Progenitor cell of endocrine pancreas (in vitro differentiated cells): ENCODE measurements at regions not wholly inside any gene's neighbourhood (a gene's known extent, or its start where the extent isn't known, plus 50 kb on each side); places are given as distances from the start of the nearest gene placed in this dataset.

Source experiments
- DNase-seq: peaks from one replicate; pipeline ENCODE4 v3.0.0; 2021; ENCODE audit warnings: low spot score; ENCODE audit not compliant: unreplicated experiment
- H3K27ac Mint-ChIP-seq: 2 replicates; pipeline ENCODE4 v1.8.0; 2021; ENCODE audit warnings: mild to moderate bottlenecking, moderate library complexity, mixed read lengths
- H3K27me3 Mint-ChIP-seq: 2 replicates; pipeline ENCODE4 v1.8.0; 2021; ENCODE audit warnings: mixed read lengths
- H3K36me3 Mint-ChIP-seq: 2 replicates; pipeline ENCODE4 v1.8.0; 2022; ENCODE audit warnings: mixed read lengths; ENCODE audit not compliant: insufficient read depth
- H3K4me1 Mint-ChIP-seq: 2 replicates; pipeline ENCODE4 v1.8.0; 2021; ENCODE audit warnings: low read depth, mixed read lengths
- H3K4me3 Mint-ChIP-seq: 2 replicates; pipeline ENCODE4 v1.8.0; 2021; ENCODE audit warnings: low read depth, mild to moderate bottlenecking, moderate library complexity, mixed read lengths
- H3K9me3 Mint-ChIP-seq: 2 replicates; pipeline ENCODE4 v1.8.0; 2021; ENCODE audit warnings: low read depth, mixed read lengths
- CTCF ChIP-seq: fragments of 200-600 bp; sonication (generic); IDR thresholded peaks from one replicate; pipeline ENCODE4 v1.5.0; 2021; ENCODE audit warnings: antibody characterized with exemption, mild to moderate bottlenecking; ENCODE audit not compliant: unreplicated experiment

DNA sequence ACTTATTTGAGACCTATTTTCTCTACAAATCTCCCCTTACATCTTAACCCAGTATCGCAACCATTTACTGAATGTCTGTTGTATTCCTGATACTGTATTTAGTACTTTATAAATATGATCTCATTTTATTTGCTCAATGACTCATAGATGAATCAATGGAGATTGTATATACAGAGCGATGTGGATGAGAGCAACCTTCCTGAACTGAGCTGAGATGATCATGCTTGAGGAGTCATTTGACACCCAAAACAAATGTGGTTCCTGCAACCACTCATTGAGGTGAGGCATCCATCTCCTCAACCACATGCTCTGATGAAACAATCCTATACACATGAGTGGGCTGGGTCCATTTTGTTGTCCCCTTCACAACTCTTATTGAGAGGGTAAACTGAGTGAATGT is 250.0 kb downstream of the CDC14C start:
- no peaks in the 10 kb centered on the region for H3K36me3 Mint-ChIP-seq
- H3K4me3 Mint-ChIP-seq = no peak overlapping the region
- H3K27ac Mint-ChIP-seq = no peak overlapping the region
- no peaks in the 10 kb centered on the region for H3K9me3 Mint-ChIP-seq
- DNase-seq = no peak
- no peak for TF ChIP-seq CTCF
- H3K27me3 Mint-ChIP-seq = no peaks in the 10 kb centered on the region
- no peaks in the 10 kb centered on the region for H3K4me1 Mint-ChIP-seq

GRCh38 chr7:49187543-49188268 is 263.4 kb downstream of the CDC14C start:
- Mint-ChIP-seq H3K4me1 (no peaks in the 10 kb centered on the region), H3K4me3 (no peak overlapping the region), H3K36me3 (no peaks in the 10 kb centered on the region), H3K27ac (no peak overlapping the region), H3K27me3 (no peaks in the 10 kb centered on the region), H3K9me3 (peaks cover 6% of the 10 kb centered on the region)
- no peak for TF ChIP-seq CTCF
- no peak for DNase-seq

GRCh38 chr7:49228426-49229098 is 304.2 kb downstream of the CDC14C start:
- DNase-seq = no peak
- no peaks in the 10 kb centered on the region for H3K27me3 Mint-ChIP-seq
- H3K27ac Mint-ChIP-seq = no peak overlapping the region
- TF ChIP-seq CTCF = no peak
- no peaks in the 10 kb centered on the region for H3K9me3 Mint-ChIP-seq
- no peak overlapping the region for H3K4me3 Mint-ChIP-seq
- H3K4me1 Mint-ChIP-seq = no peaks in the 10 kb centered on the region
- H3K36me3 Mint-ChIP-seq = no peaks in the 10 kb centered on the region

GRCh38 chr7:49229246-49229645 is 304.9 kb downstream of the CDC14C start:
- H3K4me1 Mint-ChIP-seq = no peaks in the 10 kb centered on the region
- H3K9me3 Mint-ChIP-seq = no peaks in the 10 kb centered on the region
- no peaks in the 10 kb centered on the region for H3K27me3 Mint-ChIP-seq
- H3K4me3 Mint-ChIP-seq = no peak overlapping the region
- no peak overlapping the region for H3K27ac Mint-ChIP-seq
- DNase-seq = no peak
- H3K36me3 Mint-ChIP-seq = no peaks in the 10 kb centered on the region
- TF ChIP-seq CTCF = no peak

- H3K4me1 Mint-ChIP-seq = no peaks in the 10 kb centered on the region
- H3K27me3 Mint-ChIP-seq = no peaks in the 10 kb centered on the region
- TF ChIP-seq CTCF = peak; percentile 24
- H3K9me3 Mint-ChIP-seq = peaks cover 9% of the 10 kb centered on the region
- no peak overlapping the region for H3K27ac Mint-ChIP-seq
- DNase-seq = no peak
- no peak overlapping the region for H3K4me3 Mint-ChIP-seq
- H3K36me3 Mint-ChIP-seq = no peaks in the 10 kb centered on the region
Measured at GRCh38 chr7:49243521-49243920, 319.2 kb downstream of the CDC14C start.
